Stimulated activated CD4-positive, alpha-beta T cell treated with anti-CD3 and anti-CD28 coated beads, TNF-alpha, amount 100 ng/mL, for 4 hours (primary cell): ENCODE measurements at regions not wholly inside any gene's neighbourhood (a gene's known extent, or its start where the extent isn't known, plus 50 kb on each side); places are given as distances from the start of the nearest gene placed in this dataset.
"Not testable (repeated sequence)": the region's sequence is repeated elsewhere in the genome, so short reads cannot be mapped to it uniquely, and the experiment has no call there.

ENCODE experiments used
- DNase-seq, 3 experiments: peaks; one replicate each; pipeline ENCODE4 v3.0.0-alpha.2; 2020; ENCODE audit warnings: low read depth in 3 of 3

- DNase-seq, result no peak
Measured at GRCh38 chr3:43236008-43236407, 50.3 kb upstream of the SNRK start.

GRCh38 chr3:43233062-43233461, 53.3 kb upstream of the SNRK start:
- DNase-seq, result no peak

- DNase-seq, result no peak
Measured at GRCh38 chr3:43231276-43232000, 54.9 kb upstream of the SNRK start.

GRCh38 chr3:43229865-43230264, 56.5 kb upstream of the SNRK start:
- not testable (repeated sequence) for DNase-seq

GRCh38 chr3:43227685-43228084, 58.7 kb upstream of the SNRK start:
- not testable (repeated sequence) for DNase-seq

- no peak for DNase-seq
Measured at GRCh38 chr3:43224405-43225073, 61.8 kb upstream of the SNRK start.

GRCh38 chr3:43223670-43224364, 62.5 kb upstream of the SNRK start:
- no peak for DNase-seq

- DNase-seq, result no peak
Measured at GRCh38 chr3:43222590-43222989, 63.8 kb upstream of the SNRK start.

GRCh38 chr3:43221076-43221475, 65.3 kb upstream of the SNRK start:
- no peak for DNase-seq

GRCh38 chr3:43219616-43220015, 66.7 kb upstream of the SNRK start:
- no peak for DNase-seq

- no peak for DNase-seq
Measured at GRCh38 chr3:43218921-43219320, 67.4 kb upstream of the SNRK start.

GRCh38 chr3:43218156-43218555, 68.2 kb upstream of the SNRK start:
- DNase-seq, result no peak

GRCh38 chr3:43217633-43218032, 68.7 kb upstream of the SNRK start:
- DNase-seq, result no peak

GRCh38 chr3:43217206-43217605, 69.1 kb upstream of the SNRK start:
- DNase-seq, result no peak

- DNase-seq, result no peak
Measured at GRCh38 chr3:43215663-43216275, 70.6 kb upstream of the SNRK start.

GRCh38 chr3:43215138-43215537, 71.2 kb upstream of the SNRK start:
- no peak for DNase-seq

- no peak for DNase-seq
Measured at GRCh38 chr3:43214616-43215015, 71.7 kb upstream of the SNRK start.

- DNase-seq, result no peak
Measured at GRCh38 chr3:43213631-43214030, 72.7 kb upstream of the SNRK start.

GRCh38 chr3:43212914-43213611, 73.3 kb upstream of the SNRK start:
- no peak for DNase-seq

GRCh38 chr3:43211681-43212080, 74.7 kb upstream of the SNRK start:
- no peak for DNase-seq

- no peak for DNase-seq
Measured at GRCh38 chr3:43210049-43211027, 76.0 kb upstream of the SNRK start.
